Daoy (cell line): ENCODE measurements at regions not wholly inside any gene's neighbourhood (a gene's known extent, or its start where the extent isn't known, plus 50 kb on each side); places are given as distances from the start of the nearest gene placed in this dataset.

ENCODE experiments used
- DNase-seq: peaks from one replicate; pipeline ENCODE4 v3.0.0-alpha.2; 2015; ENCODE audit warnings: low read depth

- DNase-seq: no peak
Observed at GRCh38 chr14:54310851-54311228, 86.0 kb upstream of the CDKN3 start.

- peak; percentile 96 for DNase-seq
Observed at GRCh38 chr14:54312166-54312801, 84.5 kb upstream of the CDKN3 start.

GRCh38 chr14:54314365-54315104, 82.3 kb upstream of the CDKN3 start:
- no peak for DNase-seq

GRCh38 chr14:54316652-54317051, 80.2 kb upstream of the CDKN3 start:
- no peak for DNase-seq

- DNase-seq: no peak
Observed at GRCh38 chr14:54317391-54317790, 79.4 kb upstream of the CDKN3 start.

- no peak for DNase-seq
Observed at GRCh38 chr14:54322246-54322645, 74.6 kb upstream of the CDKN3 start.

GRCh38 chr14:54322701-54323337, 74.0 kb upstream of the CDKN3 start:
- DNase-seq: no peak

- DNase-seq: no peak
Observed at GRCh38 chr14:54325766-54326165, 71.0 kb upstream of the CDKN3 start.

- DNase-seq: peak; percentile 76
Observed at GRCh38 chr14:54329082-54329695, 67.6 kb upstream of the CDKN3 start.

GRCh38 chr14:54330876-54331275, 65.9 kb upstream of the CDKN3 start:
- no peak for DNase-seq

- no peak for DNase-seq
Observed at GRCh38 chr14:54331516-54331915, 65.3 kb upstream of the CDKN3 start.

- DNase-seq: no peak
Observed at GRCh38 chr14:54332490-54332889, 64.3 kb upstream of the CDKN3 start.

- DNase-seq: no peak
Observed at GRCh38 chr14:54333511-54333910, 63.3 kb upstream of the CDKN3 start.

- no peak for DNase-seq
Observed at GRCh38 chr14:54335569-54336155, 61.1 kb upstream of the CDKN3 start.

GRCh38 chr14:54337314-54337713, 59.5 kb upstream of the CDKN3 start:
- DNase-seq: no peak

GRCh38 chr14:54338696-54339317, 58.0 kb upstream of the CDKN3 start:
- DNase-seq: peak; percentile 62

- DNase-seq: no peak
Observed at GRCh38 chr14:54339771-54340170, 57.0 kb upstream of the CDKN3 start.

GRCh38 chr14:54342806-54343205, 54.0 kb upstream of the CDKN3 start:
- DNase-seq: peak; percentile 21

- peak; percentile 77 for DNase-seq
Observed at GRCh38 chr14:54343272-54344121, 53.3 kb upstream of the CDKN3 start.

GRCh38 chr14:54344445-54344844, 52.4 kb upstream of the CDKN3 start:
- DNase-seq: peak; percentile 17

GRCh38 chr14:54346257-54346656, 50.5 kb upstream of the CDKN3 start:
- DNase-seq: no peak
